ENCODE measurements at regions not wholly inside any gene's neighbourhood (a gene's known extent, or its start where the extent isn't known, plus 50 kb on each side); places are given as distances from the start of the nearest gene placed in this dataset.

DNA sequence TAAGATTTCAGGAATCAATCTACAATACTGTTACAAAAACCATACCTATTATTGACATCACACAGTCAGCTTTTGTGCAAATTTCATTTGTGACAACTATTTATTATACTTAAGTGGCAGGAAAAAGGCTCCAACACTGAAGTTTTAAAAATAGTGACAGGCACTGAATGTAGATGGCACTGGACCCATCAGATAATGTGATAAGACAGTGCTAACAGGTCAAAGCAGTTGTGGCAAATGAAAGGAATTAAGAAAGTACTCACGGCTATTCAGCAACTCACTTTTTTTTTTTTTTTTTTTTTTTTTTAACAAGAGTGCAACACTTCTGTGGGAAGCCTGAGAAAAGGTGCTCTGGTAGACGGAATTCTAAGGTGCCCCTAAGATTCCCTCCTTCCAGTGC is 115.0 kb upstream of the MEF2C start:
- no peak for DNase-seq

DNA sequence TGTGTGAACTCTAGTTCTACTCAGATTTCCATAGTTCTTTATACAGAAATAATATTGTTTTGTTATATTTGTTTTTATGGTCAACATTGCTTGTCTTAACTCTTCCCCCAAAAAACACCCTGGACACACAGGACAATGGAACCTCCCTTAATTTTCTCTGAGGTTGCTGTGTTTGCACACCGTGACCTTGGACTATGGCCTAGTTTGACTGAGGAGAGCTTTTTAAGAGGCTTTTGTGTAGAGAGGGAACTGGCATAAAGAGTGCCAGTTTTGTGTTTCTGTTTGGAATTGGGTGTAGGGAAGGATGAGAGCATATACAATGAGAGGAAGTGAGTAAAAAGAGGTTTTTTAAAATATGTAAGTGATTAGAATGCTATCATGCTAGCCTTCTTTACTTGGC is 101.1 kb upstream of the MEF2C start:
- no peak for DNase-seq

GRCh38 chr5:88979726-88980125 is 96.7 kb upstream of the MEF2C start:
- DNase-seq = no peak

- no peak for DNase-seq
Measured at GRCh38 chr5:88979244-88979643, 96.3 kb upstream of the MEF2C start.

- DNase-seq = no peak
Measured at GRCh38 chr5:88976914-88977313, 93.9 kb upstream of the MEF2C start.

DNA sequence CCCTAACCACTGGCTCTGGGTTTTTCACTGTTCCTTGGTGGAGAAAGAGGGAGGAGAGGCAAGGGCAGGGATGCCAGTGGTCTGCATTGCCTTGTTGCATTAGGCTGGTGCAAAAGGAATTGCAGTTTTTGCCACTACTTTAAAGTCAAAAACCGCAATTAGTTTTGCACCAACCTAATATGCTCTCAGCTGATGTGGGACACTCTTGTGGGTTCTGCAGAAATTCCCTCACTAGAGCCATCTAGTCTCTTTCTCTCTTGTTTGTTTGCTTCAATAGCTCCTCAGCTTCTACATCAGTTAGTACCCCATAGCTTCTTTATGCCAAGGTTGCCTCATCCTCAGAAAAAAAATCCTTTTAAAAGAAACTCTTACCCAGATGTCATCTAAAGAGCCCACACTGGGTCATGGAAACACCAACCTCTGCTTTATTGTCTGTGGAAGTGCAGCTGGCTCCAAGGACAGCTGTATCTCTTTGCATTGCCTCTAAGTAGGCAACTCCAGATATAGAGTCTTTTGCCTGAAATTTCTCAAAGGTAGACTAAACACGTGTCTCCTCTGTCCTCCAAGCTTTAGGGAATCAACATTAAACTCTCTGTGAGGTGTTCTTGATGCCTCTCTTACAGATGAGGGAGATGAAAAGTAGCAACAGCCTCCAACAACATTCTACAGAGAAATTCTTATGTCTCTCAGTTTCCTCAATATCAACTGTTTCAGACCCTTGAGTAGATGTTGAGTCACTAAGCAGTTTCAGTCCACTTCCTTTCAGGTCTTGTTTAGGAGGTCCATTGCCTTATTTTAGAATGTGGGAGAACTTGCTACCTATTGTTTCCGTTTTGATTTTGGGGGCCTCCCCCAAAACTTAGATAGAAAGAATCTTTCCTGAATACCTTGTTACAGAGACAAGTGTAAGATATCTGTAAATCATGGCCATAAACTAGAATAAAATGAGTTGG is 84.9 kb upstream of the MEF2C start:
- no peak for DNase-seq

DNA sequence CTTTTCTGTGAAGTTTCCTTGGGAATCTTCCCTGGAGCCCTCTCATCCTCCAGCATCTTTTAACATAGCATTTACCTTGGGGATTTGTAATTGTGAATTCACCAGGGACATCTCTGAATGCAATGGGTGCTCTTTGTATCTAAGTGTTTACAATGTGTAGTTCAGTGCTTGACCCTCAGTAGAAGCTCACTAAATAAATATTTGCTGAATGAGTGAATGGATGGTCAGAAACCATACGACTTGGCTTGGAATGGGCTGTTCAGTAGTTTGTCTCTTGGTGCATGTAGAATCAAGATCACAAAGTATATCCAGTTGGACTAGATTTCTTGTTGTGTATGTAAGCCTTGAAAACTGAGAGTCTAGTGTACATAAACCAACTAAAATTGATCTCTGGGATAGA is 81.8 kb upstream of the MEF2C start:
- no peak for DNase-seq

GRCh38 chr5:88957013-88957412 is 74.0 kb upstream of the MEF2C start:
- no peak for DNase-seq

GRCh38 chr5:88956416-88956815 is 73.4 kb upstream of the MEF2C start:
- DNase-seq = no peak

DNA sequence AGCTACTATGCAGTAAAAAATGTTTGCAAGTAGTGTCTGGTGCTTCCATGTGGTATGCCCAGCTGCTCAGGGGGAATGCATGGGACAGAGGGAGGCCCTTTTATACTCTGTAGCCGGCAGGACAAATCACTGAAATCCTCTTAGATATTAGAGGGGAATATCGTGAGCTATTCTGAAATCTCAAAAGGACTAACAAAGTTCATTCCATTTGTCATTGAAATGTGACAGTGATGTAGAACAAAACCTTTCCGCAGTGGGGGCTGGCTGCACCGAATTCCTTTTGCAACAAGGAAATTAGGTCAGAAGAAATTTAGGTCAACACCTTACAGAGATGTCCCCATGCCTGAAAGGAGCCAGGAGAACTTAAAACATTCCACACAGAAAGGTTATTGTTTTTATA is 72.4 kb upstream of the MEF2C start:
- DNase-seq = no peak

GRCh38 chr5:88954511-88954910 is 71.5 kb upstream of the MEF2C start:
- no peak for DNase-seq

DNA sequence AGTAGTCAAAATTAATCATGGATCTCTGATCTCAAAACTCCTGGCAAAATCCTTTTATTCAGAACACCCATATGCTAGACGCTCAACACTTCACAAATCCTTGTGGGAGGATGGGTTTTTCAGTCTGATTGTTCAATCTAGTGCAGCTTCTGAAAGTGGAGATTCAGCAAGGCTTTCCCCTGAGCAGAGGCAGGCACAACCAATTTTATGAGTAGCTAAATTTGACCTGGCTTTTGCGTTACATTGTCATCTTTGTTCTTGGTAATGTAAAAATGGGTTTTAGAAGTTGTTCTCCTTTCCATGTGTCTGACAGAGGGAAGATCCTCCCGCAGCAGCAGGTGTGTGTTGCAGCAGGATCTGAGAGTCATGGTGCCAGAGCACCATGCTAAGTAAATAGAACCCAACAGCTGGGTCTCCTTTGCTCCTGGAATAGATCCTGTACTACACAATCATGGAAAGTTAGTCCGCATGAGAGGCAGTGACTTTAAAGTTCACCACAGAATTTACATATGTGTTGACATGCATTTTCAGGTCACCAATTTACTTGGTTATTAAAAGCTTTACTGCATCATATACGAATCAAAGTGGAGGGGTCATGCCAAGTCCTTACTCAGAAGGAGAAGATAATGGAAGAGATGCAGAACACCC is 70.1 kb upstream of the MEF2C start:
- DNase-seq = peak in 1 of 2 experiments; percentile 51

DNA sequence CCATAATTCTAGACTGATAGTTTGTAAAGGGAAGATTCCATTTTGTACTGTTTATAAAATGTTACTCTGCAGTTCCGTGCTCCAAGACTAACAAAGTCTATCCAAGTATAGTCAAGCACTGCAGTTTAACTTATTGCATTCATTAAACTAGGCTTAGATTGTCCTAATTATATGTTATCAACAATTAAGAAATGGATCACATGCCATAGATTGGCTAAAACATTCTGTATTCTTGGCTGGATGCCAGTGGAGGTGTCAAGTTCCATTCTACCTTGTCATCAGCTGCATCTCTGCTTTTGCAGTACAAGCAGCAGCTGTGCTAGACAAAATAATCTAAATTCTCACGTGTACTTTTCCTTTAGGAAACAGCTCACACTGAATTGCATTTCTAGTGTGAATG is 69.4 kb upstream of the MEF2C start:
- DNase-seq = peak; percentile 80 to 86

DNA sequence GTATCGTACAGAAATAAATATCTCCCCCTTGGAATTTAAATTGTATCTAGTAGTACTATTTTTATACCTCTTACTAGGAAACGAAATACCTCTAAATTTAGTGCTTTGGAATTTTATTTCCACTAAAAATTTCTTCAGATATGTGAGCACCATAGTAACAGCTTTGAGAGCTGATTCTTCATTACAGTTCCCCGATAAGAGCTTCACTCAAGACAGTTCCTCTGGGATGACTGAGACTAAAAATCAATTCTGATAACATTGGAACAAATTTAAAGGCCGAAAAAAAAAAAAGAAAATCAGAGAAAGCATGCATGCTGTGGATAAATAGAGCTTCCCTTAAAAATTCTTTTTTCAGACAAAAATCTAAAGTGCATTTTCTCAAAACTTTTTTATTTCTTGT is 68.5 kb upstream of the MEF2C start:
- no peak for DNase-seq

DNA sequence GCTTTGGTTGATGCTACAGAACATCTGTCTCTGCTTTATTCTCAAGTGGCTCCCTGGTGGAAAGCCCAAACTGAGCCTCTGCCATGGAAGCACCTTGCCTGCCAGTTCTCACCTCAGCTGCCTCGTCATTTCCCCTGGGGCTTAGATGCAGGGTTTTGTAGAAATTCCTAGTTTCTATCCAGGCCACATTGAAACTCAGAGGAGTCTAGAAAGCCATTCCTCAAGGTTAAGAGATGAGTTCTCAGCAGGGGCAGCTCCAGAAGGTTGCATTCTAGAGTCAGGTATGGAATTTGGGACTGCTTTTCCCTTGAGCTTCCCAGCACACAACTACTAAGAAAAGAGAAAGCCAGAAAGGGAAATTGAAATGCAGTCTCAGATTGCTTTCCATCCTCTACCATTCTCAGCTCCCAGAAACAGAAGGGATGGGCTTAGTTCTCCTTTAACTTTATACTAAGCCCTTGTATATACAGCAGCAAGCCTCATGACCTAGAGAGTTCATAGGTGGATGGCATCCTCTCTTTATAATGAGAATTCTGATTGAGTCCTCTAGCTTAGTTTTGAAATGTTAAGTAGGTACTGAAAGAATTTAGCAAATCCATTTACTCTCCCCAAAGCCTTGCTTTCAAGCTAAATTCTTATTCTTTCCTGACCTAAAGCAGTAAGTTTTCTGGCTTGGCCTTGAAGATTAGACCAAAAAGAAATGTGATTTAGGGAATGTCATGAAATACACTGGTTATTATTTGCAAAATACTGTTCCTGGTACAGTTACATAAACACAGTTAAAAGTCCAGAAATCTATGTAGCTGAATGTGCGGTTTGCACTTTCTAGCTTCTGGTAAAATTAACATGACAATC is 66.0 kb upstream of the MEF2C start:
- DNase-seq = no peak

DNA sequence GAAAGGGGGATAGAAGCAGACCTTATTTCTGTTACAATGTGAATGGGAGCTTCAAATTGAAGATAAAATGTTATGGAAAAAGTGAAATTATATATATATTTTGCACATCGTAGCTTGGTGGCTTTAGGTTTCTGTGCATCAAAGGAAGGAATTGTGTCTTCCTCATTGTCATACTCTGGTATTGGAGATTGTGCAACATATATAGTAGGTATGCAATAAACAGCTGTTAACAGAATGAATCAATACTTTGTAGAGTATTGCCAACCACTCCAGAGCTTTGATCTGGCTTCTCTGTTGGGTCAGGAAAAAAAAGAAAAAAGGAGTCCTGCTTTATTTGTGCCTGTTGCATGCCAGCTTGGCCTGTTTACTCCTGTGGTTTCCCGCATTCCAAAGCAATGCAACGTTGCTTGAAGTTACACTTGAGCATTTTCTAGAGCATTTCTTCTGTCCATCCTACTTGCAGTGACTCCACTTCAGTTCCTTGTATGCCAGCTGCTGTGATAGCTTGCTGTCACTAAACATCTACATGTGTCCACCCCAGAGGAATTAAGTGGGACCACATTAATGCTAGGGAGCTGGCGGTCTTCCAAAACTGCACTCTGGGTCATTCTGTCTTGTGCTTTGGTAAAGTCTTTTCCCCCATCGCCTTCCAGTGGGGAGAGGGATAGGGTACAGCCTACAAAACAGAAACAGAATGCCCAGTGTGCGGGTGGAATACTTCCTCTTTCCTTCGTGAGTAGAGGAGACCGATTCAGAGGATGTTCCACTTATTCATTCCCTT is 62.0 kb upstream of the MEF2C start:
- no peak for DNase-seq

- no peak for DNase-seq
Measured at GRCh38 chr5:88941581-88941980, 58.6 kb upstream of the MEF2C start.

DNA sequence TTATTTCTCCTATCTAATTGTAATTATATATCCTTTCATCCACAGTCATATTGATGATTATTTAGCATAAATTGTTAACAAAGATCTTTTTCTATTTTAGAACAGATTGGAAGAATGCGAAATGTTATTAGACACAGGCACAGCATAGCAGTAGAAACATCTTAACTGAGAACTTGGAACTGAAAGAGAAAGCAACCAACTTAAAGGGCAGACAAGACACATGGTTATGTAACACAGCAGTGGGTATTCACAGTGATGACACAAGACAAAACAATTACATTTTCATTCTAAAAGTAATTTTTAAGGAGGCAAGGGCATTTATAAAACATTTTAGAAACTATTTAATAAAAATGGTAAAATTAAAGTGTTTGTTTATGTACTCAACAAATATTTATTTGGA is 57.7 kb upstream of the MEF2C start:
- DNase-seq = no peak

DNA sequence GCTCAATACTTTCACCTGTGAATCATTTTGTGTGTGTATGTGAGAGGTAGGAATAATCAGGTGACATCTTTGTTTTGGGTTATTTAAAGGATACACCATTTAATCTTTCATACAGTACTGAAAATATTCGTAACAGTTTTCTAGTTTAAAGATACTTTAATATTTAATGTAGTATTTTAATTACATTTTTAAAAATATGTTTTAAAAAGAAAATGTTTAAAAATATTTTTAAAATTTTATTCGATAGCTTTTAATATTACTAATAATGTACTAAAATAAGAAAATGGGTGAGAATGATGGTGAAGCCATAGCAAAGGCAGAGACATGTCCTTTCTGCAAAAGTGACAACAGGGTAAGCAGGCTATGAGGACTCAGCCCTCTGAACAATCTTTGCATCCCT is 56.3 kb upstream of the MEF2C start:
- DNase-seq = no peak

DNA sequence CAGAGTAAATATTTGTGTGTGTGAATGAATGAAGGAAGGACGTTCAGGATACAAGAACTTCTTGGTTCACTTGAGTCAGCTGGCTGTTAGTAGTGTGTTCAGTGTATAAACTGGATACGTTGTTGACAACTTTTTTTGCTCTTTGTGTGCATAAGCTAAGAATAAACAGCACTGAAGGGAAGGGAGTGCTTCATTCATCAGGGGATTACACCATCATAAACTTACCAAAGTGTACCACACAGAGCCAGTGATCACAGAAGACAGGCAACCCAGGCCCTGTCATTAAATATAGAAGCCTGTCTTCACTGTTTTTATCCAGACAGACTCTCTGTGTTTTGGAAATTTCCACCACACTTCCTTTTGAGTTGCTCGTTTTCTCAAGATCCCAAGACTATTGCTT is 55.5 kb upstream of the MEF2C start:
- DNase-seq = no peak

DNA sequence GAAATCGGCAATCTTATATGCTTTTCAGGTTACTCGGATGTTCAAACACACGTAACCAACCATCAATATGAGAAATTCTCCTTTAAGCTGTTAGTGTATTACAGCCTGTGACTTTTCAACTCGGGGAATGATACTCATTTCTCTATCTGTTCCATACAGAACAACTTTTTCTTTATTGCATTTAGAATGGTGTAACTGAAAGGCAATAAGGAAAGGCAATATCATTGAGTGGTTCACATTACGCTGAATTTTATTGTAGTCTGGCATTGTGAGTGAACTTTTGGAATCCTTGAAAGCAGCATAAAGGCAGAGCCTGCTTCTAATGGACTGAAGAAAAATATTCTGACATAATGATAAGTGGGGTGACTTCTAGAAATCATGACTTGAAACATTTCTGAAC is 54.4 kb upstream of the MEF2C start:
- DNase-seq = no peak

- DNase-seq = no peak
Measured at GRCh38 chr5:88934439-88934838, 51.5 kb upstream of the MEF2C start.

Measured in NCI-H2081 (cell line).